Right lobe of liver (tissue), 6 donors: ENCODE measurements at regions not wholly inside any gene's neighbourhood (a gene's known extent, or its start where the extent isn't known, plus 50 kb on each side); places are given as distances from the start of the nearest gene placed in this dataset.

Experiments used
- ATAC-seq, 4 donors: fragments of 200-7000 bp; cut with Tn5 transposase; one replicate each; pipeline ENCODE4 v1.9.1; 2020; ENCODE audit warnings: mild to moderate bottlenecking in 4 of 4, moderate library complexity in 4 of 4
- DNase-seq, 3 donors: peaks; one replicate each; pipeline ENCODE4 v3.0.0-alpha.2; 2020
- H3K27ac ChIP-seq, 3 donors: fragments of 200-600 bp; one replicate each; pipeline ENCODE4 v1.8.0; 2022
- H3K27me3 ChIP-seq, 2 donors: fragments of 200-600 bp; one replicate each; pipeline ENCODE4 v1.8.0; 2022
- H3K36me3 ChIP-seq, 4 donors: fragments of 200-600 bp; sonication (generic) in 1 of 4; one replicate each; pipeline versions ENCODE4 v1.5.1 to v1.8.0; 2017 to 2022; ENCODE audit warnings: control low read depth in 1 of 4
- H3K4me1 ChIP-seq, 4 donors: fragments of 200-600 bp; sonication (generic) in 1 of 4; one replicate each; pipeline versions ENCODE4 v1.5.1 to v1.8.0; 2017 to 2022; ENCODE audit warnings: control low read depth in 1 of 4
- H3K4me3 ChIP-seq, 3 donors: fragments of 200-600 bp; one replicate each; pipeline ENCODE4 v1.8.0; 2022
- H3K9me3 ChIP-seq, 4 donors: fragments of 200-600 bp; sonication (generic) in 1 of 4; one replicate each; pipeline versions ENCODE4 v1.5.1 to v1.8.0; 2017 to 2022; ENCODE audit warnings: control low read depth in 1 of 4
- POLR2A ChIP-seq: fragments of 450-650 bp; IDR thresholded peaks from one replicate; pipeline ENCODE4 v1.6.1; 2017; ENCODE audit warnings: antibody characterized with exemption, mild to moderate bottlenecking
- WGBS: methylation state at CpG from one replicate; pipeline ENCODE4 v1.1.6; 2018; ENCODE audit warnings: low coverage, low lambda C conversion rate; ENCODE audit not compliant: insufficient coverage; ENCODE audit errors: missing lambda C conversion rate; 5-methylcytosine and 5-hydroxymethylcytosine counted together
- intact Hi-C, 2 donors: fragments of 100-400 bp; cut with DNase I; formaldehyde crosslinking; loops; one replicate each; pipeline versions ENCODE4 v1.11.2 to v1.14.1; 2022
- TF ChIP-seq, protein P1 (sequence below), 4 donors: fragments of 200-600 bp in 3 of 4; fragments of 450-650 bp in 1 of 4; IDR thresholded peaks; one replicate each; pipeline versions ENCODE4 v1.5.1 to v1.8.0; 2016 to 2022; ENCODE audit warnings: antibody characterized with exemption in 4 of 4, mild to moderate bottlenecking in 2 of 4
- donor health status: DM: no; HTN: yes; CAD: no.
- donor health status: DM: no; HTN: no; CAD: no.
- donor health status: DM: no; HTN: no; CAD: no.
- donor health status: DM: no; HTN: yes; CAD: no.
- donor health status: DM: no; HTN: yes; CAD: no.

DNA sequence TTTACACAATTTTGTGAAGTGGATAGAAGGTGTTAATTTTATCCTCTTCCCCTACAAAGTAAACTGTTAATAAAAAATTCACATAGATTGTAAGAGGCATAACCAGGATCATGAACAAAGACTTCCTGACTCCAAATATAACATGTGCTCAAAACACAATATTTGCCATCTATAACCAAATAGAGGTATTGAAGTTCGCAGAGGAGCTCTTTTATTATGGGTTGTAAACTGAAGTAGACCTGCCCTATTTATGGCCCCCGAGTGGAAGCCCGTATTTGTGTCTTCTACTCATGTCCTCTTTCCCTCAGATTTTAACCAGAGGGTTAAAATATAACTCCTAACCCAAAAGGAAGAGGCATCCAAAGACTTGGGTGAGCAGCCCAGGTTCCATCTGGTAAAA lies 285.6 kb upstream of the COL8A1 start:
- TF ChIP-seq POLR2A = no peak
- TF ChIP-seq, protein P1, sequence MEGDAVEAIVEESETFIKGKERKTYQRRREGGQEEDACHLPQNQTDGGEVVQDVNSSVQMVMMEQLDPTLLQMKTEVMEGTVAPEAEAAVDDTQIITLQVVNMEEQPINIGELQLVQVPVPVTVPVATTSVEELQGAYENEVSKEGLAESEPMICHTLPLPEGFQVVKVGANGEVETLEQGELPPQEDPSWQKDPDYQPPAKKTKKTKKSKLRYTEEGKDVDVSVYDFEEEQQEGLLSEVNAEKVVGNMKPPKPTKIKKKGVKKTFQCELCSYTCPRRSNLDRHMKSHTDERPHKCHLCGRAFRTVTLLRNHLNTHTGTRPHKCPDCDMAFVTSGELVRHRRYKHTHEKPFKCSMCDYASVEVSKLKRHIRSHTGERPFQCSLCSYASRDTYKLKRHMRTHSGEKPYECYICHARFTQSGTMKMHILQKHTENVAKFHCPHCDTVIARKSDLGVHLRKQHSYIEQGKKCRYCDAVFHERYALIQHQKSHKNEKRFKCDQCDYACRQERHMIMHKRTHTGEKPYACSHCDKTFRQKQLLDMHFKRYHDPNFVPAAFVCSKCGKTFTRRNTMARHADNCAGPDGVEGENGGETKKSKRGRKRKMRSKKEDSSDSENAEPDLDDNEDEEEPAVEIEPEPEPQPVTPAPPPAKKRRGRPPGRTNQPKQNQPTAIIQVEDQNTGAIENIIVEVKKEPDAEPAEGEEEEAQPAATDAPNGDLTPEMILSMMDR (IDR thresholded peaks at IDR 0.05) = no peak
- DNase-seq (no peak), ATAC-seq (no peak)
- no peak overlapping the region for H3K4me3 ChIP-seq
- H3K9me3 ChIP-seq = no peaks in the 10 kb centered on the region
- no peaks in the 10 kb centered on the region for H3K4me1 ChIP-seq
- no peak overlapping the region for H3K27ac ChIP-seq
- intact Hi-C loops = no loop called here
- no peaks in the 10 kb centered on the region for H3K27me3 ChIP-seq
- 39% methylated on average over 3 of the region's 3 CpGs for WGBS
- no peaks in the 10 kb centered on the region for H3K36me3 ChIP-seq

DNA sequence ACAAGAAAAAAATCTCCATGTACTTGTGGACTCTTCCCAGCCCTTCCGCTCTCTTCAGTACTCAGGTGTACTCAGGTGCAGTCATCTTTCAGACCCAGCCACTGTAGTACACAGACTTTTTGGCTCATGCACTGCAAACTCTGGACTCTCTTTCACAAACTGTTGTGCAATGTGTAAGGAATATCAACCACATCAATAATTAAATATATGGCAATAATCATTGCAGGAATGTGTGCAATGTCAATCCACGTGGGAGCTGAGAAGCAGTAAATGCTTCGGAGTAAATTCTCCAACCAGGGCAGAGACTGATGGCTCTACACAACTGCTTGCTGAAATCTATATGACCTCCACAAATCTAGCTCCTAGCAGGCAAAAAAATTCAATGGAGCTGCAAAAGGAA lies 287.3 kb upstream of the COL8A1 start:
- Histone ChIP-seq H3K9me3 (no peaks in the 10 kb centered on the region), H3K4me3 (no peak overlapping the region), H3K27me3 (no peaks in the 10 kb centered on the region), H3K36me3 (no peaks in the 10 kb centered on the region), H3K27ac (no peak overlapping the region), H3K4me1 (no peaks in the 10 kb centered on the region)
- 45% methylated on average over 3 of the region's 3 CpGs for WGBS
- DNase-seq (no peak), ATAC-seq (peak in 3 of 4 donors; percentile 40 to 52 (median 47))
- TF ChIP-seq, protein P1 (IDR thresholded peaks at IDR 0.05) = no peak
- TF ChIP-seq POLR2A = no peak
- intact Hi-C loops = no loop called here

DNA sequence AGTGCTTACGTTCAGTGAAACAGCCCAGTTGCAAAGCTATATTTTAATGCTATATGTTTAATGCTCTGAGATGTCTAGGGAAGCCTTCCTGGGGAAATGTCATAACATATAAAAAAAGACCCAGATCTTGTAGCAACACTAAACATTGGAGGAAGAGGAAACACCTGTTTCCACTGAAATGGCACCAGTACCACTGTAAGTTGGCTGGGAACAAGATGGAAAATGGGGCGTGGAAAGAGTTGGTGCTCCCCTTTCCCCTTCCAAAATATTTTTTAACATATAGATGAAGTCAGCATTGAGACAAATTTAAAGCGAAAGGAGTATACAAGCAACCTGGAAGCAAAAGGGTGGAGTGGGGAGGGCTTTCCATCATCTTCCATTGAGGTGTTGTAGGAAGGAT lies 289.9 kb upstream of the COL8A1 start:
- Histone ChIP-seq H3K27ac (no peak overlapping the region), H3K4me1 (no peaks in the 10 kb centered on the region), H3K27me3 (no peaks in the 10 kb centered on the region), H3K36me3 (no peaks in the 10 kb centered on the region), H3K9me3 (no peaks in the 10 kb centered on the region), H3K4me3 (no peak overlapping the region)
- TF ChIP-seq, protein P1 (IDR thresholded peaks at IDR 0.05) = no peak
- no peak for TF ChIP-seq POLR2A
- intact Hi-C loops = no loop called here
- WGBS = 43% methylated on average over 3 of the region's 3 CpGs
- ATAC-seq (no peak), DNase-seq (no peak)

DNA sequence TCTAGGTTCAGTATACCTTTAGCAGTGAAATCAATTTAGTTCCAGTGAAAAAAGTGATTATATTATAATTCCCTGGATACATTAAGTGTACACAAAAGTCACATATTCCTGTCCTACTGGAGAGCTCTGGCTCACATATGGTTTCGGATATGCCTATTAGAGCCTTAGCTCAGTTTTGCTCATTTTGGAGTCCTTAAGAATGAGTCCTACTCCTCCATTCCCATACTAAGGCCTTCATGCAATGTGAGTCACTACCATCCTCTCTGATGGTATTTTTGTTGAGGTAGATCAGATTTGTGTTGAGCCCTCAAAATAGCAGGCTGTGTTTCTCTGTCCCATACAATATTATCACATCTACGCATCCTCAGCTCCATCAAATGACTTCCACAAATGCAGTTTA lies 294.2 kb upstream of the COL8A1 start:
- Histone ChIP-seq H3K27ac (no peak overlapping the region), H3K4me3 (no peak overlapping the region), H3K9me3 (no peaks in the 10 kb centered on the region), H3K27me3 (no peaks in the 10 kb centered on the region), H3K36me3 (no peaks in the 10 kb centered on the region), H3K4me1 (no peaks in the 10 kb centered on the region)
- ATAC-seq = no peak
- 68% methylated on average over 2 of the region's 2 CpGs for WGBS
- intact Hi-C loops = no loop called here
- TF ChIP-seq, protein P1 (IDR thresholded peaks at IDR 0.05) = no peak
- TF ChIP-seq POLR2A = no peak
- no peak for DNase-seq

DNA sequence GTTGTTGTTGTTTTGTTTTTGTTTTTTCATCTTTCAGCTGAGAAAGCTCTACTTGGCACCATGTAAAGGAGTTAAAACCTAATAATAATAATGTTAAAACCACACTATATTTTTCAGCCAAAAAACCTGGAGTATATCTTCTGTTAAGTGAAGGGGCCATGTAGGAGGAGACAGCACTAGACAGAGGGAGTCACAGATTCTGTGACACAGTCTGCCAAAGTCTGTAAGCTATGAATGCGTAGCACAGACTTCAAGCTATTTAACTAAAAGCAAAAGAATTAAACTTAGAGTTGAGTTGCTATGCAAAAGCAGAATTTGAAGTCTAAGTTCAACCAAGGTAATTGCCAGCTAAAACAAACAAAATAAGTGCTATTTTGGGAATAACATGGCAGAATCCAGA lies 296.0 kb upstream of the COL8A1 start:
- Histone ChIP-seq H3K27ac (no peak overlapping the region), H3K4me1 (no peaks in the 10 kb centered on the region), H3K4me3 (no peak overlapping the region), H3K36me3 (no peaks in the 10 kb centered on the region), H3K27me3 (no peaks in the 10 kb centered on the region), H3K9me3 (no peaks in the 10 kb centered on the region)
- ATAC-seq (no peak), DNase-seq (no peak)
- 45% methylated on average over 1 of the region's 1 CpG for WGBS
- intact Hi-C loops = no loop called here
- no peak for TF ChIP-seq POLR2A
- TF ChIP-seq, protein P1 (IDR thresholded peaks at IDR 0.05) = no peak
